Caco-2 (cell line): ENCODE measurements at regions not wholly inside any gene's neighbourhood (a gene's known extent, or its start where the extent isn't known, plus 50 kb on each side); places are given as distances from the start of the nearest gene placed in this dataset.

Source experiments
- BruUV-seq: library from RNA; stranded (reverse); fragments of 400-500 nt; replicated peaks from 2 replicates; lab custom pipeline; 2021; lab: Mats Ljungman, UMichigan
- CTCF ChIA-PET: fragments of 300-600 bp; sonication (Branson Sonifier 250); formaldehyde crosslinking; loops from one replicate; lab custom pipeline; 2022; ENCODE audit warnings: antibody characterized with exemption; lab: Charles Lee
- POLR2A ChIA-PET: fragments of 300-600 bp; sonication (Branson Sonifier 250); formaldehyde crosslinking; loops from one replicate; lab custom pipeline; 2022; ENCODE audit warnings: antibody characterized with exemption; lab: Charles Lee
- DNase-seq, 2 experiments: peaks; one replicate each; pipeline versions ENCODE4 v3.0.0 to v3.0.0-alpha.2; 2020 to 2022
- H3K27me3 ChIP-seq: replicated peaks from 2 replicates; pipeline ENCODE4 v1.6.0; 2011; ENCODE audit warnings: low read length; ENCODE audit not compliant: control insufficient read depth, insufficient read depth
- H3K36me3 ChIP-seq: 2 replicates; pipeline ENCODE4 v1.5.1; 2011; ENCODE audit warnings: low read length; ENCODE audit not compliant: control insufficient read depth, insufficient read depth
- H3K4me1 ChIP-seq: fragments of 250-450 bp; sonication (Bioruptor Pico); 2 replicates; pipeline ENCODE4 v1.5.1; 2020; ENCODE audit warnings: mild to moderate bottlenecking
- H3K4me3 ChIP-seq: 2 replicates; pipeline ENCODE4 v1.5.1; 2011; ENCODE audit warnings: low read depth, mild to moderate bottlenecking, control low read depth, low read length
- H3K9me3 ChIP-seq: fragments of 250-450 bp; sonication (Bioruptor Pico); 2 replicates; pipeline ENCODE4 v1.5.1; 2020; ENCODE audit warnings: mild to moderate bottlenecking, moderate library complexity
- H3K27ac Mint-ChIP-seq: one replicate; pipeline ENCODE4 v1.8.0; 2022; ENCODE audit warnings: mixed read lengths; ENCODE audit not compliant: unreplicated experiment
- H3K27me3 Mint-ChIP-seq: one replicate; pipeline ENCODE4 v1.8.0; 2022; ENCODE audit warnings: mixed read lengths; ENCODE audit not compliant: insufficient read depth, unreplicated experiment
- H3K36me3 Mint-ChIP-seq: one replicate; pipeline ENCODE4 v1.8.0; 2022; ENCODE audit warnings: mild to moderate bottlenecking, mixed read lengths; ENCODE audit not compliant: insufficient read depth, unreplicated experiment
- H3K4me1 Mint-ChIP-seq: one replicate; pipeline ENCODE4 v1.8.0; 2022; ENCODE audit warnings: low read depth, mixed read lengths; ENCODE audit not compliant: unreplicated experiment
- H3K4me3 Mint-ChIP-seq: one replicate; pipeline ENCODE4 v1.8.0; 2022; ENCODE audit warnings: mild to moderate bottlenecking, moderate library complexity, mixed read lengths; ENCODE audit not compliant: unreplicated experiment
- H3K9me3 Mint-ChIP-seq: one replicate; pipeline ENCODE4 v1.8.0; 2022; ENCODE audit warnings: mixed read lengths; ENCODE audit not compliant: unreplicated experiment
- CTCF ChIP-seq, 2 experiments: fragments of 200-600 bp in 1 of 2; IDR thresholded peaks; 1 replicate in 1 of 2; 2 replicates in 1 of 2; pipeline versions ENCODE4 v1.5.1 to v1.8.0; 2011 to 2022; ENCODE audit warnings: antibody characterized with exemption in 1 of 2, control low read depth in 1 of 2, inconsistent platforms in 1 of 2, low read depth in 1 of 2, low read length in 1 of 2, mild to moderate bottlenecking in 1 of 2, moderate library complexity in 1 of 2; ENCODE audit not compliant: insufficient read depth in 1 of 2, severe bottlenecking in 1 of 2, unreplicated experiment in 1 of 2
- intact Hi-C: fragments of 100-400 bp; cut with micrococcal nuclease; formaldehyde crosslinking; loops from one replicate; pipeline ENCODE4 v1.10.0; 2022; ENCODE audit not compliant: unreplicated experiment

GRCh38 chr9:115349542-115349941, 231.6 kb upstream of the TNC start:
- no peaks in the 10 kb centered on the region for H3K36me3 Mint-ChIP-seq
- POLR2A ChIA-PET: no interaction called here

GRCh38 chr9:115350548-115350947, 232.6 kb upstream of the TNC start:
- Mint-ChIP-seq H3K4me3 (no peak overlapping the region), H3K27me3 (no peaks in the 10 kb centered on the region), H3K36me3 (no peaks in the 10 kb centered on the region), H3K27ac (no peak overlapping the region), H3K9me3 (peaks cover 24% of the 10 kb centered on the region), H3K4me1 (no peaks in the 10 kb centered on the region)
- TF ChIP-seq CTCF (IDR thresholded peaks at IDR 0.05; ENCODE audit: insufficient read depth in 1 of 2, low read depth in 1 of 2, low read length in 1 of 2, severe bottlenecking in 1 of 2, unreplicated experiment in 1 of 2): no peak
- intact Hi-C loops: no loop called here
- Histone ChIP-seq H3K36me3 (no peaks in the 10 kb centered on the region), H3K9me3 (peaks cover 6% of the 10 kb centered on the region; the same call in 1 of the 2 replicates), H3K4me3 (no peak overlapping the region), H3K4me1 (peaks cover 5% of the 10 kb centered on the region; the same call in 1 of the 2 replicates), H3K27me3 (no peaks in the 10 kb centered on the region)
- BruUV-seq: no TSS peak
- CTCF ChIA-PET: interaction anchor here (0.6 kb wide), 1 partner anchor 864 kb away, joined by 6 read pairs; no protein-coding TSS in a partner anchor
- POLR2A ChIA-PET: interaction anchor here (0.6 kb wide), 1 partner anchor 8 kb away, joined by 10 read pairs; no protein-coding TSS in a partner anchor
- no peak for DNase-seq

More at GRCh38 chr9:115349542-115349941, 231.6 kb upstream of the TNC start:
- H3K4me3 ChIP-seq: no peak overlapping the region
- Mint-ChIP-seq H3K9me3 (peaks cover 24% of the 10 kb centered on the region), H3K27ac (no peak overlapping the region), H3K4me1 (no peaks in the 10 kb centered on the region), H3K27me3 (no peaks in the 10 kb centered on the region), H3K4me3 (no peak overlapping the region)
- CTCF ChIA-PET: no interaction called here
- no peak for DNase-seq
- peaks cover 5% of the 10 kb centered on the region; the same call in 1 of the 2 replicates for H3K4me1 ChIP-seq
- no peaks in the 10 kb centered on the region for H3K27me3 ChIP-seq
- no peak for TF ChIP-seq CTCF (IDR thresholded peaks at IDR 0.05; ENCODE audit: insufficient read depth in 1 of 2, low read depth in 1 of 2, low read length in 1 of 2, severe bottlenecking in 1 of 2, unreplicated experiment in 1 of 2)
- intact Hi-C loops: no loop called here
- BruUV-seq: no TSS peak
- no peaks in the 10 kb centered on the region for H3K36me3 ChIP-seq
- peaks cover 6% of the 10 kb centered on the region; the same call in 1 of the 2 replicates for H3K9me3 ChIP-seq

- BruUV-seq: no TSS peak
- peaks cover 12% of the 10 kb centered on the region for H3K4me1 Mint-ChIP-seq
- no peaks in the 10 kb centered on the region for H3K36me3 Mint-ChIP-seq
- no peaks in the 10 kb centered on the region for H3K27me3 ChIP-seq
- intact Hi-C loops: no loop called here
- H3K9me3 ChIP-seq: no peaks in the 10 kb centered on the region
- TF ChIP-seq CTCF (IDR thresholded peaks at IDR 0.05; ENCODE audit: insufficient read depth in 1 of 2, low read depth in 1 of 2, low read length in 1 of 2, severe bottlenecking in 1 of 2, unreplicated experiment in 1 of 2): no peak
- CTCF ChIA-PET: no interaction called here
- H3K27me3 Mint-ChIP-seq: no peaks in the 10 kb centered on the region
- no peak overlapping the region for H3K4me3 ChIP-seq
- peaks cover 20% of the 10 kb centered on the region for H3K9me3 Mint-ChIP-seq
- H3K27ac Mint-ChIP-seq: no peak overlapping the region
- DNase-seq: no peak
- no peak overlapping the region for H3K4me3 Mint-ChIP-seq
- peaks cover 12% of the 10 kb centered on the region; the same call in 1 of the 2 replicates for H3K4me1 ChIP-seq
- H3K36me3 ChIP-seq: no peaks in the 10 kb centered on the region
- POLR2A ChIA-PET: no interaction called here
Measured at GRCh38 chr9:115353681-115354080, 235.7 kb upstream of the TNC start.
